ENCODE measurements at regions not wholly inside any gene's neighbourhood (a gene's known extent, or its start where the extent isn't known, plus 50 kb on each side); places are given as distances from the start of the nearest gene placed in this dataset.

- TF ChIP-seq CTCF (IDR thresholded peaks at IDR 0.05) (no peak), POLR2A (IDR thresholded peaks at IDR 0.05) (no peak), POLR2AphosphoS5 (IDR thresholded peaks at IDR 0.05) (no peak)
Observed at GRCh38 chr9:129278391-129279237, 100.6 kb upstream of the IER5L start.
